22Rv1 (cell line): ENCODE measurements at regions not wholly inside any gene's neighbourhood (a gene's known extent, or its start where the extent isn't known, plus 50 kb on each side); places are given as distances from the start of the nearest gene placed in this dataset.

Experiments
- CTCF ChIP-seq: fragments of 450-650 bp; IDR thresholded peaks from 2 replicates; pipeline ENCODE4 v1.5.1; 2017; ENCODE audit warnings: mild to moderate bottlenecking
- ZFX ChIP-seq: fragments of 450-650 bp; IDR thresholded peaks from 2 replicates; pipeline ENCODE4 v1.6.1; 2017; ENCODE audit warnings: antibody characterized with exemption, borderline replicate concordance

- TF ChIP-seq CTCF (no peak), ZFX (no peak)
These were observed 201.5 kb upstream of the JADE1 start for GRCh38 chr4:128608006-128608405.
